Ovary (tissue), 3 donors: ENCODE measurements at regions not wholly inside any gene's neighbourhood (a gene's known extent, or its start where the extent isn't known, plus 50 kb on each side); places are given as distances from the start of the nearest gene placed in this dataset.

Experiments
- CTCF ChIP-seq, 3 donors: fragments of 450-650 bp in 2 of 3; fragments of 200-600 bp in 1 of 3; IDR thresholded peaks; one replicate each; pipeline versions ENCODE4 v1.5.1 to v1.8.0; 2016 to 2022; ENCODE audit warnings: antibody characterized with exemption in 3 of 3, mild to moderate bottlenecking in 1 of 3
- EP300 ChIP-seq: sonication (generic); formaldehyde crosslinking; IDR thresholded peaks from one replicate; pipeline ENCODE4 v1.6.1; 2017; ENCODE audit warnings: antibody characterized with exemption
- POLR2A ChIP-seq: fragments of 450-650 bp; IDR thresholded peaks from one replicate; pipeline ENCODE4 v1.6.1; 2017; ENCODE audit warnings: antibody characterized with exemption, mild to moderate bottlenecking, moderate library complexity
- donor health status: DM: no; HTN: no; CAD: no.

- TF ChIP-seq POLR2A = no peak
- no peak for TF ChIP-seq CTCF (IDR thresholded peaks at IDR 0.05)
- TF ChIP-seq EP300 = no peak
Measured at GRCh38 chr1:14113271-14113670, 413.3 kb downstream of the PRDM2 start.
